NCI-H1436 (cell line): ENCODE measurements at regions not wholly inside any gene's neighbourhood (a gene's known extent, or its start where the extent isn't known, plus 50 kb on each side); places are given as distances from the start of the nearest gene placed in this dataset.
"Not testable (repeated sequence)": the region's sequence is repeated elsewhere in the genome, so short reads cannot be mapped to it uniquely, and the experiment has no call there.

Source experiments
- DNase-seq: peaks from one replicate; lab custom pipeline; 2025; lab: John Stamatoyannopoulos, UW

DNA sequence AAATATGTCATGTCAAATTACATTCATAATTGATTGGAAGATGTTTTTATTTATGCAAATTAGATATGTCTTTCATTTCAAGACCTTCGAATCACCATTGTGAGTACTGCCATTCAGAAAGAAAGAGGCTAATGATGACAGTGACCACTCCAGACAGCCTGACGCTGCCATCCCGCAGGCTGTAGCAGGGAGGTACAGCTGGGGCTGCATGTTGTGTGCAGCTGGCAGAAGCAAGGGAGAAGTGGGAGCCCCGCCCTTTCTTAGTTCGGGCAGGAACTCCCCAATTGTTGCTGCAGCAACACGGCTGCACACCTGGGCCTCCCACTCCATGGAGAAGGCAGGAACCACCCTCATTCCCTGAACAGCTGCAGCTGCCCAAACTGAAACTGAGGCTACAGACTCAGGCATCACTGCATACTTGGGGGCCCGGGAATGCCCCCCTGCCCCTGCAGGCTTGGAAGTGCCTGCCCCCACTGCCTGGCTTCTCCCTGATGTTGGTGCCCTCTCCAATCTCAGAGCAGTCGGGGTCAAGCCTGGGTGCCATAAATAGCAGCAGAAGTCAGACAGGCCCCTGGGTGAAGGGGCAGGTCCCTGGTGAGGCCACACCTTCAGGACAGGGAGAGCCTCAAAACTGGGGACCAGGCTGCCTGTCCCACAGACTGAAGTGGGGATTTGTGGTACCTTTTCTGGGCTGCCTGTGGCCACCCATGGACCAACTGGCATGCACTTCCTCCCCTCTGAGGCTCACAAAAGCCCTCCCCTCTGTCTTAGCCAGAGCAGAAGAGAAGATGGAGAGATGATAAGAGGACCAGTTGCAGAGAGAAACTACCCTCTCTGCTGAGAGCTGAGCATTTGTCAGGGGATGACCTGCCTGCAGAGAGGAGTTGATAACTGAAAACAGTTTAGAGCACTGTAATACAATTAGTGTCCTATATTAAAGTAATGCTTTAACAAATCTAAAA is 964.6 kb downstream of the SI start:
- DNase-seq = no peak

DNA sequence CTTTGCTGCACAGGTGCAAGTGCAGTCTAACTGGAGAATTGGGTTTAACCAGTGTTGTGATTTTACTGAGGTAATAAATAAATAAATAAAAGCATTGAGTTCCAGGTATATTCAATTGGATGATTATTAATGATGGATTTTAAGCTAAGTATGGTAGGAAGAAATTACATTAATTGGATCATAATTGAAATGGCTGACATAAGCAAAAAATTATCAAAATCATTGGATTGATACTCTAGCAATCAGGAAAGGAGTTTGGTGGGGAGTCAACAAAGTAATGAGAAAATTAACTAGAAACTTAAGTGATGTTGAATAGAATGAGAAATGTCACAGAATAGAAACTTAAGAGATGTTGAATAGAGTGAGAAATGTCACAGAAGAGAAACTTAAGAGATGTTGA is 981.9 kb downstream of the SI start:
- no peak for DNase-seq

DNA sequence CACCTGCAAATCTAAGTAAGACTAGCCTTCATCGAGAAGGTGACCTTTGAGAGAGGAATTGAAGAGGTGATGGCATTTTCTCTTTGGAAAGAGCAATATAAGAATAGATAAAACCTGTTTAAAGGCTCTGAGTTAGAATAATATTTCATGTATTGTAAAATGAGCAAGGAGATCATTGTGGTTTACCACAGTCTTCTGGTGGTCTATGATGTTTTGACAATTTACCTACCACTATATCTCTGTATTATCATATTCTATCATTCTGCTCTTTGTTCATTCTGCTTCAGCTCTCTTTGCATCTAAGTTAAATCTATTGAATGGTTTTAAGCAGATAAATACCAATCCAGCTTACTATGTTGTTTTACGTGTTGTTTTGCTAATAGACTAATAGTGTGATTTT is 982.3 kb downstream of the SI start:
- no peak for DNase-seq

DNA sequence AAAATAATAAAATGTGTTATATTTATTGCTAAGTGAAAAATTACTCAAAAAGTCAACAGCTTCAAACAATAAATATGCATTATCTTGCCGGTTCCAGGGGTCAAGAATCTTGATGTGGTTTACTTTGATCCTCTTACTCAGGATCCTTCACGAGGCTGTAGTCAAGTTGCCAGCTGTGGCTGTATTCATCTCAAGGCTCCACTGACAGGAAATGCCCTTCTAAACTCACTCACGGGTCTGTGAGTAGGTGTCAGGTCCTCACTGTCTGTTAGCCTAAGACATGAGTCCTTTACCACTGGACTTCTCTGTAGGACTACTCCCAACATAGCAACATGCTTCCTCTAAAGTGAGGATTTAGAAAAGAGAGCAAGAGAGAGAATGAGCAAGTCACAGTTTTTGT is 983.0 kb downstream of the SI start:
- DNase-seq = no peak

DNA sequence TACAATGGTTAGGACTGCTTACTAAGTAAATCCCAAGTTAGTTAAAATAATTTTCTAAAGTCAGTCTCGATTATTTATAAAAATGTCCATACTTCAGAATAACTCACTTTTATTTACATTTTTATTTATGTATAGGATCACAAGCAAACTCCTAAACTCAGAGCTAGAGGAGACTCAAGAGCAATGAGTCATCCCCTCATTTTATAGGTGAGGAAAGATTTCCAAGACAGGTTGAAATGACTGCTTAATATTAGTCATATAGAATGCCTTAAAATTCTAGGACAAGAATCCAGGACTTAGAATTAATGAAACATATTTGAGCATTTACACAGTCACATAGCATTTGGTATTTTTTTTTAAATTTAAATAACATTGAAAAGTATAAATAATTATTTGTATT is 983.8 kb downstream of the SI start:
- no peak for DNase-seq

DNA sequence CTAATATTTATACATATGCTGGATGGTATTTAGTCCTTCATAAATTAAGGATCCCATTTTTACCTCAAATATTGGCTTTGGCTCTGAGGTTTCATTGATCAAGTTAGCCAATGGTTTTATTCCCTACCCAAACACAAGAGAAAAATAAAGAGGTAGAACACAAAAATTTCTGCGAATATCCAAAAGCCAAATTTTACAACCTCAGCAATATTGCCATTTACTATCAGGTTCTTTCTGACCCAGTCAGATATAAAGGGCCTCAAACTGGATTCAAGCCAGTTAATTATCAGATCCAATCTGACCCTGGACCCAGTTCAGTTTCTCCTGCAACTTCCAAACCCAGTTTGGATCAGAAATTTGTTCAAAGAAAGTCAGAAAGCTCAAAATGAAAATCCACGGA is 998.1 kb downstream of the SI start:
- DNase-seq = no peak

DNA sequence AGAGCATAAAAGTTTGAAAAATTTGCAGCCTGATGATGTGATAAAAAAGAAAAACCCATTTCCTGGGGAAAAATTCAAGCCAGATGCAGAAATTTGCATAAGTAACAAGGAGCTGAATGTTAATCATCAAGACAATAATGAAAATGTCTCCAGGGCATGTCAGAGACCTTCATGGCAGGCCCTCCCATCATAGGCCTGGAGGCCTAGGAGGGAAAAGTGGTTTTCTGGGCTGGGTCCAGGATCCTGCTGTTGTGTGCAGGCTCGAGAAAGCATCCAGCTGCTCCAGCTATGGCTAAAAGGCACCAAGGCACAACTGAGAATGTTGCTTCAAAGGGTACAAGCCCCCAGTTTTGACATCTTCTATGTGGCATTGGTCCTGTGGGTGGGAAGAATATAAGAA is 1014.0 kb downstream of the SI start:
- DNase-seq = no peak

DNA sequence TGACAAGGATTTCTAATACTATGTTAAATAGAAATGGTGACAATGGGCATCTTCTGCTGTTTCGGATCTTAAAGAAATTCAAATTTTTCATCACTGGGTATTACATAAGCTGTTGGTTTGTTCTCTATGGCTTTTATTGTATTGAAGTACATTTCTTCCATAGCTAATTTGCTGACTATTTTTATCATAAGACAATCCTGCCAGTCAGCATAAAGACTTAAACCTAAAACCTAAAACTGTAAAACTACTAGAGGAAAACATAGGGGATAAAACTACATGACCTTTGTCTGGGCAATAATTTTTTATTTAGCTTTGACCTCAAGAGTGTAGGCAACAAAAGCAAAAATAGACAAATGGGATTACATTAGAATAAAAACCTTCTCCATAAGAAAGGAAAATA is 1017.4 kb downstream of the SI start:
- no peak for DNase-seq

DNA sequence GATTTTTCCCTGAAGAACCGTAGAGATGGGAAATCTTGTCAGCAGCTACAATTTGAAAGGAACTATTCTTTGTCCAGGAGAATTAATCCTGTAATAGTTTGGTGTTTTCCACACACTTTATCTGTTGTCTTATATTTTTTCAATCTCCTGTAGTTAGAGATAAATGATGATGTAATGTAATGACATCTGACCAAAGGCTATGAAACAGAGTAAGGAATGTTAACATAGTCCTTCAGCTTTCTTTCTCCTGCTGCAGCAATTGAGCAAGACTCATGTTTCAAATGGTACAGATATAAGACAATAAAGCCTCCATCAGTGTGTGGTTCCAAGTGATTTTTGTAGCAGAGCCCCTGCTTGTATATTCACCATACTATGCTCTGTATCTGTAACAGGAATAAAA is 1028.4 kb downstream of the SI start:
- no peak for DNase-seq

DNA sequence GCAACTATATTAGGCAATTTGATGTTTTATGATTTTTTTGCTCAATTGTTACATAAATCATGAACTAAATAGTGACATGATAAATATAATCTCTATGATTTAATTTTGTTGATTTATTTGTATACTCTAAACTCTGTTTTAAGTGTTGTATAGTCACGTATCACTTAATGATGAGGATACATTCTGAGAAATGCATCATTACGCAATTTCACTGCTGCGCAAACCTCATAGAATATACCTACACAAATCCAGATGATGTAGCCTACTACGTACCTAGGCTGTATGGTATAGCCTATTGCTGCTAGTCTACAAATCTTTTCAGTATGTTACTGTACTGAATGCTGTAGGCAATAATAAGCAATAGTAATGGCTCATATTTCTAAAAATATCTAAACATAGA is 1029.8 kb downstream of the SI start:
- no peak for DNase-seq

DNA sequence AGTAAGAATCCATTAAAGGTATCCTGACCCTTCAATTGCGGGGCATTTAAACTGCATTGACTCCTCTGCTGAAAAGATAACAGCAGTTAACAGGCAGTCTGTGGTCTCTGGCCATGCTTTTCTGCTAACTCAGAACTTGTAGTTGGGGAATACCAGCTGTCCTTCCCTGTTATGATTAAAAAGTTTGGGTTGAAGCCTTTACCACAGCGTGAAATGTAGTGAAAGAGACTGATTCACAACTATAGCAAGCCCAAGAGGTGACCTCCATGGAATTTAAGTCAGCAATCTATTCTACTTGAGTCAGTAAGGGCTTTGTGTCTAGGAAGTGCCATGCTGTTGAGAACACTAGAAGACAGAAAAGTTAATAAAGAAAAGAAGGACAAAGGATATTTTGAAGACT is 1037.3 kb downstream of the SI start:
- DNase-seq = no peak

DNA sequence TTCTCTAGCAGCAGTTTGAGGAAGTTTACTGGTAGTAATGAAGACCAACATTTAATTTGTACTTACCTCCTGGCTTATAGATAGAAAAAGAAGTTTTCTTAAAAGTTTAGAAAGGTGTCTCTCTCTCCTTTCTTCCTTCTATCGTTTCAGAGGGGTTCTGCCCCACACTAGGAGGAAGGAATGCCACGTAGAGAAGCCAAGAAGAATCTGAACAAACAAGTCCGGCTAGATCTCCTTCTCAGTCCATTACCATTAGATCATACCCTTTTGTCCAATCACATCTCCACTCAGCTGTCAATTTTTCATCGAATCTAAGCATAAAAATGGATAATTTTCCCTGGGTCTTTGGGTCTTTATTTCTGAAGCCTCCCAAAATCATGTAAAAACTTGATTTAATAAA is 1048.1 kb downstream of the SI start:
- DNase-seq = no peak

DNA sequence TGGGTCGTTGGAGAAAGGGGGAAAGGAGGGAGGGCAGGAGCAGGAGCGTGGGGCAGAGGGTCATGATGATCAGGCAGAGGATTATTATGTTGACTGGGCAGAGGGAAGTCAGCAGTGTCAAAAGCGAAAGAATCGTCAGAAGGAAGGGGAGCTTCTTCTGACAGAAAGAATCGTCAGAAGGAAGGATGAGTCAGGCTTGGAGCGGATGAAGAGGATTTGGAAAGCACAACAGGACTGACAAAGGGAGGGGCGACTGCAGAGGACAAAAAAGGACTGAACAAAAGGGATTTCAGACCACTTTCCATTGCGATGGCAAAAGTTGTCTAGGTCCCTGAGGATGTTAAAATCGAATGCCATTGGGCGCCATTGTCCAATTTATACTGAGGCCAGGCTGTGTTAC is 1053.5 kb downstream of the SI start:
- no peak for DNase-seq

DNA sequence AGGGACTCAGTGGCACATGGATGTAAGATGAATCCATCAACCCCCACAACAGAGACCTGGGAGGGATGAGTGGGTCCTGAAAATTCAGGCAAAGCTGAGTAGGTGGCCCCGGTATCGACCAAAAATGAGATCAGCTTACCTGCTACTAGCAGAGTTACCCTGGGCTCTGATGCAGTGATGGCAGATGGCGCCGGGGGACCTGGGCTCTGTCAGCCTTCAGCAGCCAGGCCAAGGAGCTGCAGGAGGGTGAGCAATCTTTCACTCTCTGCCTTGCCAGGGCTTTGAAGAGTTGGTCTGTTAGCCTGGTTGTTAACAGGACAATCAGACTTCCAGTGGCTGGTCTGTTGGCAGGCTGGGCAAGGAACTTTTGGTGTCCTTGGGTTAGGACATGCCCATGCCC is 1054.8 kb downstream of the SI start:
- DNase-seq = no peak

DNA sequence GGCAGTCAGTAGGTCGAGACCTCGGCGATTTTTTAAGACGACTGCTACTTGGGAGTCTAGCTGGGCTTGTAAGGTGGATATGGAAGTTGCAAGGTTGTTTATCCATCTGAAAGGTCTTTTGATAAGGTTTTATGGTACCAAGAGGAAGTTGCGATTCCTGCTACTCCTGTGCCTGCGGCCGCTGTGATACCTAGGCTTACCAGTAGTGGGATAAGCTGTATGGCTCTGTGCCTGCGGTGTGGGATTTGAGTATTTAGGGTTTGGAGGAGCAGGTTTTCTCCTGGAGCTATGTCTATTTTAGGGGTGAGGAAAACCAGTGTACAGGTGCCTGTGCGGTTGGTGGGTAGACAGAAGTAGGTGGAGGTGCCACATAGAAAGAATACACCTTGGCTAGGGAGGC is 1059.8 kb downstream of the SI start:
- no peak for DNase-seq

DNA sequence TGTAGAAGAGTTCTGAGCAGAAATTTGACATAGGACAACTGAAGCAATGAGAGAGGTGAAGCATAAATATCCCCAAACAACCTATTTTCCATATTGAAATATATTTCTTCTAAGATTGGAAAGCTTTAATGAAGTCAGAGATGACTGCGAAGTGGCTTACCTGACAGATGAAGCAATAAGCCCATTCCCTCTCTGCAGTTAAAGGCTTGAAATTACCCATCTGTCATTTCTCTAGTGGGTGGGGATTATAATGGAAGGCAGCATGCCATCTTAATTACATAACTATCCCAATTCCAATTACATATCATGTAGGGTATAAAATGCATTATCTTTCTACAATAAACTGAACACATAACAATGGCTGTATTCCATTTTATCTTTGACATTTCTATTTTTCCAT is 1070.5 kb downstream of the SI start:
- DNase-seq = no peak

DNA sequence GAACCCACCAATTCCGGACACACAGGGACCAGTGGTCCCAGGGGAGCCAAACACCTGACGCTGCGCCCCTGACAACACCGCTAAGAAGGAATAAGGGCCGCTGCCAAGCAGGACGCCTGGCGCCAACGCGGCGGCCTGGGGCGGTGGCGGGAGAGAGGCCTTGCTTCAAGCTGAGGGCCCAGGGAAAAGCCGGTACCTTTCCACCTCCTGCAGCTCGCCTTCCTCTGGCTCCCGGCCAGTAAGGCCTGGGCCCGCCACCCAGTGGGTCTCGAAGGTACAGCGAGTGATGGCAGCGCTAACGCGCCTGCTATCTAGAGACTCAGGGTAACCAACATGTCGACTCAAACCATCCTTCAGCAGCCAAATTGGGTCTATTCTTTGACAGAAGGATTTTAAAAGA is 1074.1 kb downstream of the SI start:
- DNase-seq = no peak

DNA sequence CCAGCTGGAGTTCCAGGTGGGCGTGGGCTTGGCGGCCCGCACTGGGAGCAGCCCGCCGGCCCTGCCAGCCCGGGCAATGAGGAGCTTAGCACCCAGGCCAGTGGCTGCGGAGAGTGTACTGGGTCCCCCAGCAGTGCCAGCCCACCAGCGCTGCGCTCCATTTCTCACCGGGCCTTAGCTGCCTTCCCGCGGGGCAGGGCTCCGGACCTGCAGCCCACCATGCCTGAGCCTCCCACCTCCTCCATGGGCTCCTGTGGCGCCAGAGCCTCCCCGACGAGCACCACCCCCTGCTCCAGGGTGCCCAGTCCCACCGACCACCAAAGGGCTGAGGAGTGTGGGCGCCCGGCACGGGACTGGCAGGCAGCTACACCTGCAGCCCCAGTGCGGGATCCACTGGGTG is 1075.3 kb downstream of the SI start:
- DNase-seq = not testable (repeated sequence)

DNA sequence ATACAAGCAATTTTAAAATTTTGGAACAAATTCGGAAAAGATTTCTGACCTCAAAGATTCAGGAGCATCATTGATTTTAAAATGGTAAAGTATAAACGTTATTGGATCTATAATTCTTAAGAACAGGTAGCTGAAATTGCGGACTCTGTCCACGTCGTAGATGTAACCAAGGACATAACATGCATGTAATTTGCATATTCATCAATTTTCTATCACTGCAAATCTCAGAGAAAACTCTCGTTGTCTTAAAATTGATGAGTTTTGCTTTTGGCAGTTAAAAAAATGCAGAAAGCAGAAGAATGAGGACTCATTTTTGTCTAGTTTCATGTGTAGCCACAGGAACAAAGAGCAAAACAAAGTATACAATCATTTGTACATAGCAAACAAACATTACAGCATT is 1094.4 kb downstream of the SI start:
- no peak for DNase-seq

DNA sequence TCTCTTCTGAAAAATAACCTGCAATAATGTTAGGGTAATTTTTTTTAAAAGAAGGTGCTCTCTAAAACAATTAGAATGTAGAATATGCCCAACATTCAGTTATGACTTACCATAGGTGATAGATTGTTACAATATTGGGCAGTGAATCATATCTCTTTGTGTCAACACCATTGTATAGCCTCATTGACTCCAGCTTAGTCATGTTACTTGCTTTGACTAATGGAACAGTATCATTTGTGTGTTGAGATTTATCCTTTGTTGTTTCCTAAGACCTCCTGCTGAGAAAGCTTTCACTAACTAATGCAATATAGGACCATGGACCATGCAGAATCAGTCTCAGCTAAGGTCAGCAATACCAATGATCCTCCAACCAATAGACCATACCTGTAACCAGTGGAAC is 1106.4 kb downstream of the SI start:
- DNase-seq = no peak

DNA sequence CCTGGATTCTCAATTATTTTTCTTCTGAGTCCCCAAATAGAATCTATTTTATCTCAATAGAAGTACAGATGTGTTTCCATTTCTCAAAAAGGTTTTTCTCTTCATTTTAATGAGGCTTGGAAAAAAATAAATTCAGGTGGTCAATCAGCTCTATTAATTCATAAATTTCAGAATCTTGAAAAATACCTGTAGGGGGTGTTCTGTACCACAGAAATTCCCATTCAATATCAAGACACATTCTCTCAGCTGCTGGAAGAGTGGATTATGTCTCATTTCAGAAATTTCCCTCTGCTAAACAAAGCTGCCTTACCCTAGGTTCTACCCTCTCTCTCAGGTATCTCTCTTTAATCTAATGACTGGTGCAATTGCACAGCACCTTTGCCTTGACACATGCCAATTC is 1121.2 kb downstream of the SI start:
- no peak for DNase-seq

DNA sequence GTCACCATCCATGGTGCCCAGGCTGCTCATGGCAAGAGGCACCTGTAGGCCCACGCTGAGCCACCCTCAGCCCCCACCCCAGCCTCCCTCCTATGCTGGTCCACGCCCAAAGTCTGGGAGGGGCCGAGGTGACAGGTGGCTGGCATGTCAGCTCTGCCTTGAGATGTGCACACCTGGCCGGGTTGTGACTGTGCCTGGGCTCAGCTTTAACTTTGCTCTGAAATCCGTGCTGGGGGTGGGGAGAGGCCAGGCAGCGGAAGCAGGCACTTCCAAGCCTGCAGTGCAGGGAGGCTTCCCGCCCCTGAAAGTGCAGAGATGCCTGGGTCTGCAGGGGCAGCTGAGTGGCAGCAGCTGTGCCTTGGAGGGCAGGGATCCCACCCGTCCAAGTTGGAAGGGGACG is 1124.8 kb downstream of the SI start:
- no peak for DNase-seq

DNA sequence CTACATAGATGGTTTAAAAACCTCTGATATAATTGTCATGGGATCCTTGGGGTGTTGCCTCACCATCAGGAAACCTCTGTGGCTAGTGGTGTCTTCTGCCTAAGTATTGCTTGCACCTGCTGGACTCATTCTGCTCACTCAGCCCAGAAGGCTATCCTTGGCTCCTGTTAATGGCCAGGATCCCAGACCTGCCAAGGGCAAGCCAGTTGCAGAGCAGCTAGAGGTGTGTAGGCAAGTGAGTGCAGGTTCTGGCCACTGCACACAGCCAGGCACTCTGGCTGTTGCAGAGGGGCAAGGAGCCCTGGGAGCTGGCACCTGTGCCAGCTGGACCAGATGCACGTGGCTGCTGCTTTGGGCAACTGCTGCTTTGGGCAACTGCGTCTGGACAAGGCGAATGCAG is 1125.8 kb downstream of the SI start:
- no peak for DNase-seq

DNA sequence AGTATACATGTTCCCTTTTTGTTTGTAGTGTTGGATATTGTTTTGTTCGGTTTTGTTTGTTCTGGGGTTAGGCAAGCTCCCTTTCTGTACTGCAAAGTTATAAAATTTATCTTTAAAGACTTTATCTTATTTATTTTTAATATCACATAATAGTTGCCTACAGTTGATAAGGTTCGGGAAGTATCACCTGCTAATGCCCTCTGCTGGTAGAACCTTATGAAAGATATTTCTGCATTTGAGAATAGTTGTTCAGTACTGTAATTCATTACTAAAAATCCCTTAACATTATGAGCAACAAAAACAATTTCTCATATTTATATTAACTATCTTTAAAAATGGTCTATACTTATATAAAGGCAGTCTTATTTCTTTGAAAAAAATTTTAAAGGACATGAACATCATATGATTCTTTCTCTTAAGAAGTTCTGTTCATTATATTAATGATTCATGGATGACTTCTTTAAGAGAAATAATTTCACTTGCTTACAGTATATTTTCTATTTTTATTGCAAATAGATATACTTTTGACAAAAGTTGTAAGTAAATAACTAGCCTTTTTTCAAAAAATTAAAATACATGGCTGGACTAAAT is 1126.8 kb downstream of the SI start:
- DNase-seq = no peak
